Neural progenitor cell (in vitro differentiated cells): ENCODE measurements at regions not wholly inside any gene's neighbourhood (a gene's known extent, or its start where the extent isn't known, plus 50 kb on each side); places are given as distances from the start of the nearest gene placed in this dataset.
"Not testable (repeated sequence)": the region's sequence is repeated elsewhere in the genome, so short reads cannot be mapped to it uniquely, and the experiment has no call there.

Source experiments
- DNase-seq: peaks from one replicate; pipeline ENCODE4 v3.0.0-alpha.2; 2016; ENCODE audit warnings: low spot score
- H2AFZ ChIP-seq: fragments of 200-600 bp; sonication (generic); replicated peaks from 2 replicates; pipeline ENCODE4 v1.6.1; 2016; ENCODE audit warnings: antibody characterized with exemption
- H3F3A ChIP-seq: fragments of 200-600 bp; sonication (generic); 2 replicates; pipeline ENCODE4 v1.6.1; 2016; ENCODE audit warnings: antibody characterized with exemption, low read depth
- H3K27ac ChIP-seq: fragments of 200-600 bp; sonication (generic); 2 replicates; pipeline ENCODE4 v1.5.1; 2016; ENCODE audit warnings: mild to moderate bottlenecking
- H3K27me3 ChIP-seq: fragments of 200-600 bp; sonication (generic); 2 replicates; pipeline ENCODE4 v1.6.1; 2016; ENCODE audit warnings: mild to moderate bottlenecking, moderate library complexity
- H3K36me3 ChIP-seq: fragments of 200-600 bp; sonication (generic); 2 replicates; pipeline ENCODE4 v1.5.1; 2016
- H3K4me1 ChIP-seq: fragments of 200-600 bp; sonication (generic); 2 replicates; pipeline ENCODE4 v1.6.1; 2016; ENCODE audit warnings: mixed run types
- H3K4me2 ChIP-seq: fragments of 200-600 bp; sonication (generic); 2 replicates; pipeline ENCODE4 v1.6.1; 2016
- H3K4me3 ChIP-seq: fragments of 200-600 bp; sonication (generic); 2 replicates; pipeline ENCODE4 v1.5.1; 2016
- H3K79me2 ChIP-seq: fragments of 200-600 bp; sonication (generic); 2 replicates; pipeline ENCODE4 v1.6.1; 2016; ENCODE audit warnings: low read depth
- H3K9ac ChIP-seq: fragments of 200-600 bp; sonication (generic); 2 replicates; pipeline ENCODE4 v1.6.1; 2016
- H3K9me3 ChIP-seq: fragments of 200-600 bp; sonication (generic); 2 replicates; pipeline ENCODE4 v1.5.1; 2016; ENCODE audit warnings: low read depth
- H4K20me1 ChIP-seq: fragments of 200-600 bp; sonication (generic); 2 replicates; pipeline ENCODE4 v1.6.1; 2016; ENCODE audit warnings: low read depth
- H3K27ac Mint-ChIP-seq: 3 replicates; pipeline ENCODE4 v1.8.0; 2021; ENCODE audit warnings: mixed read lengths
- H3K27me3 Mint-ChIP-seq: 2 replicates; pipeline ENCODE4 v1.8.0; 2022; ENCODE audit warnings: low read depth, mild to moderate bottlenecking, inconsistent platforms, moderate library complexity, mixed read lengths; ENCODE audit not compliant: insufficient read depth
- H3K36me3 Mint-ChIP-seq: 3 replicates; pipeline ENCODE4 v1.8.0; 2021; ENCODE audit warnings: mixed read lengths
- H3K4me1 Mint-ChIP-seq: 3 replicates; pipeline ENCODE4 v1.8.0; 2021; ENCODE audit warnings: mixed read lengths
- H3K4me3 Mint-ChIP-seq: 3 replicates; pipeline ENCODE4 v1.8.0; 2021; ENCODE audit warnings: mild to moderate bottlenecking, moderate library complexity, mixed read lengths
- H3K9me3 Mint-ChIP-seq: 3 replicates; pipeline ENCODE4 v1.8.0; 2020; ENCODE audit warnings: mixed read lengths
- EZH2 ChIP-seq: fragments of 200-600 bp; sonication (generic); IDR thresholded peaks from 2 replicates; pipeline ENCODE4 v1.6.1; 2017; ENCODE audit warnings: antibody characterized with exemption, mild to moderate bottlenecking, moderate library complexity
- EZH2phosphoT487 ChIP-seq: fragments of 200-600 bp; sonication (generic); IDR thresholded peaks from 2 replicates; pipeline ENCODE4 v1.6.1; 2017; ENCODE audit warnings: antibody characterized with exemption
- TF ChIP-seq, protein P1 (sequence below): fragments of 200-600 bp; sonication (generic); IDR thresholded peaks from 2 replicates; pipeline ENCODE4 v1.5.1; 2017; ENCODE audit warnings: antibody characterized with exemption, mild to moderate bottlenecking

DNA sequence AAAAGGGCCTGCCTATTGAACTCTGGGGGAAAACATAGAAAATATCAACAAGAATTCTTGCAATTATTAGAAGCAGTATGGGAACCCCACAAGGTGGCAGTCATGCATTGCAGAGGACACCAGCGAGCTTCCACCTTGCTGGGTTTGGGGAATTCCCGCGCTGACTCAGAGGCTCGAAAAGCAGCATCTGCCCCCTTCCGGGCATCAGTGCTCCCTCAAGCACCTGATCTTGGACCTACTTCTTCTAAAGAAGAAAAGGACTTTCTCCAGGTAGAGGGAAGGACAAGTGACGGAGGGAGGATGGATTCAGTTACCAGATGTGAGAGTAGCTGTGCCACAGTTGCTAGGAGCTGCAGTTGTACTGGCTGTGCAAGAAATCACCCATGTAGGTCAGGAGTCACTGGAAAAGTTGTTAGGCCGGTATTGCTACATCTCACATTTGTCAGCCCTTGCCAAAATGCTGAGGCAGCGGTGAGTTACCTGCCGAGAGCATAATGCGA lies 415.7 kb downstream of the DIRAS2 start:
- H3K27ac Mint-ChIP-seq = not testable (repeated sequence)

DNA sequence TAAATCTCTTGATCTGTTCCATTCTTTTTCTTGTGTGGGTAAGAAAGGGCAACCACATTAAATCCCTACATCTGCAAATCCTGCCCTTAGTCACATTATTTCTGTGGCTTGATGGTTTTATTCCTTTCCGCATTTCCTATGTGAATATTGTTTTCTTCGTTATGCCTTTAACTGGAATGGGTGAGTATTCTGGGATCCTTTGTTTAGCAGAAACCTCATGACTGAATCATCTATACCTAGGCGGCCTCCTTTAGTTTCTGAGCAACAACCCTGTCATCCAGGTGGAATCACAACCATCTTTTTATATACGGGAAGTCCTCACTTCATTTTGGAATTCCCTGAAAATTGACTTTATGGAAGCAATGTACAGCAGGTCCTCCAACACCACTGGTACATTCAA lies 409.5 kb downstream of the DIRAS2 start:
- H3K9ac ChIP-seq, H3K4me1 Mint-ChIP-seq, H3K36me3 ChIP-seq, H3K27ac ChIP-seq, H3K27ac Mint-ChIP-seq, H3K4me3 ChIP-seq, H3K79me2 ChIP-seq, H2AFZ ChIP-seq, H3K4me1 ChIP-seq, DNase-seq, H3K27me3 ChIP-seq, H4K20me1 ChIP-seq, H3K9me3 Mint-ChIP-seq, H3K4me2 ChIP-seq, H3K36me3 Mint-ChIP-seq, H3F3A ChIP-seq, H3K9me3 ChIP-seq, H3K4me3 Mint-ChIP-seq, H3K27me3 Mint-ChIP-seq: not testable (repeated sequence)

More for the DNA sequence above, 415.7 kb downstream of the DIRAS2 start:
- H3K27ac ChIP-seq, H4K20me1 ChIP-seq, H3K9me3 ChIP-seq, H3K4me3 ChIP-seq, H3K27me3 Mint-ChIP-seq, H3K9me3 Mint-ChIP-seq, H3K36me3 ChIP-seq, H3K4me2 ChIP-seq, H3K27me3 ChIP-seq, H3K79me2 ChIP-seq, H3K4me1 ChIP-seq, H3K9ac ChIP-seq, H3K4me1 Mint-ChIP-seq, H3F3A ChIP-seq, H3K36me3 Mint-ChIP-seq, H3K4me3 Mint-ChIP-seq: not testable (repeated sequence)
- DNase-seq = peak; percentile 66
- H2AFZ ChIP-seq = peak overlapping the region; percentile 17
- TF ChIP-seq, protein P1, sequence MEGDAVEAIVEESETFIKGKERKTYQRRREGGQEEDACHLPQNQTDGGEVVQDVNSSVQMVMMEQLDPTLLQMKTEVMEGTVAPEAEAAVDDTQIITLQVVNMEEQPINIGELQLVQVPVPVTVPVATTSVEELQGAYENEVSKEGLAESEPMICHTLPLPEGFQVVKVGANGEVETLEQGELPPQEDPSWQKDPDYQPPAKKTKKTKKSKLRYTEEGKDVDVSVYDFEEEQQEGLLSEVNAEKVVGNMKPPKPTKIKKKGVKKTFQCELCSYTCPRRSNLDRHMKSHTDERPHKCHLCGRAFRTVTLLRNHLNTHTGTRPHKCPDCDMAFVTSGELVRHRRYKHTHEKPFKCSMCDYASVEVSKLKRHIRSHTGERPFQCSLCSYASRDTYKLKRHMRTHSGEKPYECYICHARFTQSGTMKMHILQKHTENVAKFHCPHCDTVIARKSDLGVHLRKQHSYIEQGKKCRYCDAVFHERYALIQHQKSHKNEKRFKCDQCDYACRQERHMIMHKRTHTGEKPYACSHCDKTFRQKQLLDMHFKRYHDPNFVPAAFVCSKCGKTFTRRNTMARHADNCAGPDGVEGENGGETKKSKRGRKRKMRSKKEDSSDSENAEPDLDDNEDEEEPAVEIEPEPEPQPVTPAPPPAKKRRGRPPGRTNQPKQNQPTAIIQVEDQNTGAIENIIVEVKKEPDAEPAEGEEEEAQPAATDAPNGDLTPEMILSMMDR = peak; percentile 83

DNA sequence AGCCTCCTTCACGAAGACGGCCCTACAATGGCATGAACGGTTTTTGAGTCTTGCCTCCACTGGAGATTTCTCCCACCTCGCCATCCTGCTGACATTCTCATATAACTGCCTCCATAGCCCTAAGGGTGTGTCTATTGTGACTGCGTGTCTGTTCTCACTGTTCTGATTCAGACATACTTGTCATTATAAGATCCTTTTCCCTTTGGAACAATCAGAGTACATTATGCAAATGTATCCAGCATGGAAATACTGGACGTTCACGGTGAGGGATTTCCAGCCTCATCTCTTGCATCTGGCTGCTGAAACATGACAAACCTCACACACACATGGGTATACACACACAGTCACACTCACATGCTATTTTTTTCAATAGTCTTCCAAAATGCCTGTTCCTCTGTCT lies 402.1 kb downstream of the DIRAS2 start:
- no peaks in the 10 kb centered on the region for H3K27me3 ChIP-seq
- H3F3A ChIP-seq = no peaks in the 10 kb centered on the region
- Mint-ChIP-seq H3K4me3 (no peak overlapping the region), H3K9me3 (no peaks in the 10 kb centered on the region), H3K36me3 (no peaks in the 10 kb centered on the region), H3K4me1 (no peaks in the 10 kb centered on the region), H3K27me3 (peaks cover 4% of the 10 kb centered on the region), H3K27ac (no peak overlapping the region)
- no peaks in the 10 kb centered on the region for H3K4me1 ChIP-seq
- no peak overlapping the region for H3K4me2 ChIP-seq
- no peak overlapping the region for H3K27ac ChIP-seq
- H2AFZ ChIP-seq = no peak overlapping the region
- no peaks in the 10 kb centered on the region for H3K79me2 ChIP-seq
- no peak for DNase-seq
- no peaks in the 10 kb centered on the region for H4K20me1 ChIP-seq
- no peak overlapping the region for H3K9ac ChIP-seq
- no peaks in the 10 kb centered on the region for H3K9me3 ChIP-seq
- TF ChIP-seq, protein P1 = no peak
- TF ChIP-seq EZH2phosphoT487 (no peak), EZH2 (no peak)
- no peaks in the 10 kb centered on the region for H3K36me3 ChIP-seq
- no peak overlapping the region for H3K4me3 ChIP-seq

DNA sequence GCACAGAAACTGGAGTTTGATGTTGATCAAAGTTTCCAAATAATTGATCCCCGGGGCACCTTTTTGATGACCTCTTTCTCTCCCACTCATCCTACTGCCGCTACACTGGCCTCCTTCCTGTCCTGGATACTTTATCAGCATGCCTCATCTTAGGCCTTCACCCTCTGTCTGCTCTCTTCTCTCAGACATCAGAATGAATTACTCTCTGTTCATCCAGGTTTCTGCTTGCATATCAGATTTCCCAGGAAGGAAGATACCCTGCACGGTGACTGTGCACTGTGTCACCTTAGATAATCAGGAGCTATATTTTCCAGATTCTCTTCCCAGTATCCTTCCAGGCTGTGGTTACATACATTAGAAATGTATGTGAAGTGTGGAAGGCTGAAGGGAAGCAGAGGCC lies 397.0 kb downstream of the DIRAS2 start:
- H4K20me1 ChIP-seq = no peaks in the 10 kb centered on the region
- TF ChIP-seq, protein P1 = no peak
- H3K27ac Mint-ChIP-seq = no peak overlapping the region
- H3K4me1 ChIP-seq = no peaks in the 10 kb centered on the region
- no peak for DNase-seq
- H3K36me3 Mint-ChIP-seq = no peaks in the 10 kb centered on the region
- H3K4me2 ChIP-seq = no peak overlapping the region
- no peak overlapping the region for H3K4me3 ChIP-seq
- H3K27ac ChIP-seq = no peak overlapping the region
- no peak overlapping the region for H3K4me3 Mint-ChIP-seq
- no peak overlapping the region for H2AFZ ChIP-seq
- no peaks in the 10 kb centered on the region for H3K79me2 ChIP-seq
- no peaks in the 10 kb centered on the region for H3F3A ChIP-seq
- no peaks in the 10 kb centered on the region for H3K9me3 Mint-ChIP-seq
- H3K36me3 ChIP-seq = no peaks in the 10 kb centered on the region
- no peaks in the 10 kb centered on the region for H3K27me3 Mint-ChIP-seq
- H3K27me3 ChIP-seq = no peaks in the 10 kb centered on the region
- no peak overlapping the region for H3K9ac ChIP-seq
- H3K9me3 ChIP-seq = no peaks in the 10 kb centered on the region
- H3K4me1 Mint-ChIP-seq = no peaks in the 10 kb centered on the region
